GM21717 (cell line): ENCODE measurements at regions not wholly inside any gene's neighbourhood (a gene's known extent, or its start where the extent isn't known, plus 50 kb on each side); places are given as distances from the start of the nearest gene placed in this dataset.

Experiments
- ATAC-seq: cut with Tn5 transposase; IDR thresholded peaks from one replicate; pipeline ENCODE4 v1.9.1; 2021; ENCODE audit warnings: mild to moderate bottlenecking, moderate library complexity; ENCODE audit not compliant: unreplicated experiment

DNA sequence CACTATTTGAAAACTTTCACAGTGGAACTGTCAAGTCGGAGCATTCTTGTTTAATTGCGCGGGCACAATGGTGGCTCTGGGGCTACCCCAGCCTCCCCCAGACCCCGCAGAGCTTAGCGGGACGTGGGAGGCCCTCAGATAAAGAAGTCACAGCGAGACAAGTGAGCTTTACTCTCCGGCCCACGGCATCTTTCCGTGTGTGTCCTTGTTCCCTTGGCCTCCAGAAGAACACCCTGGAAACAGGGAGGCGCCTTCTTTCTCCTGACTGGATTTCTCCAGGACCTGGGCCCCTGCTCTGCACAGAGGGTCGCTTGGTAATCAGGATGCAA lies 382.8 kb downstream of the RRAGC start:
- ATAC-seq, result no peak

- no peak for ATAC-seq
These were observed 383.3 kb downstream of the RRAGC start for GRCh38 chr1:38476111-38476849.

GRCh38 chr1:38475624-38476005 lies 384.0 kb downstream of the RRAGC start:
- peak; percentile 9 for ATAC-seq

- peak; percentile 80 for ATAC-seq
These were observed 384.6 kb downstream of the RRAGC start for GRCh38 chr1:38474738-38475623.

GRCh38 chr1:38466487-38466886 lies 393.1 kb downstream of the RRAGC start:
- no peak for ATAC-seq

DNA sequence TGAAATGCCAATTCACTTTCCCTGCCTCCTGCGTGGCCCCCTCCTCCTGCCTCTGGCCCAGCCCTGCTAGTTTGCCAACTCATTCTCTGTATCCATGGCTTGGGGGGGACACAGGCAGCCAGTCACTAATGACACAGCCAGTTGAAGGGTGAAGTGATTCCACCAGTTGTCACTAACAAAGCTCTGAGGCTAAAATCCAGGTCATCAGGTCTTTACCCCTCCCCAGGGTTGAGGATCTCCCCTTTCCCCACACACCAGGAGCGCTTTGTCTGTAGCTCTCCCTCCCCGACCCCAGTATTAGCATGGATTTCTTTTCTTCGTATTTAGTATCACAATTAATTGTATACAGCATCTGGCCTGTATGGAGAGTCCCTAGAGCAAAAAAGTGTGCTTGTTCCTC lies 394.1 kb downstream of the RRAGC start:
- no peak for ATAC-seq

DNA sequence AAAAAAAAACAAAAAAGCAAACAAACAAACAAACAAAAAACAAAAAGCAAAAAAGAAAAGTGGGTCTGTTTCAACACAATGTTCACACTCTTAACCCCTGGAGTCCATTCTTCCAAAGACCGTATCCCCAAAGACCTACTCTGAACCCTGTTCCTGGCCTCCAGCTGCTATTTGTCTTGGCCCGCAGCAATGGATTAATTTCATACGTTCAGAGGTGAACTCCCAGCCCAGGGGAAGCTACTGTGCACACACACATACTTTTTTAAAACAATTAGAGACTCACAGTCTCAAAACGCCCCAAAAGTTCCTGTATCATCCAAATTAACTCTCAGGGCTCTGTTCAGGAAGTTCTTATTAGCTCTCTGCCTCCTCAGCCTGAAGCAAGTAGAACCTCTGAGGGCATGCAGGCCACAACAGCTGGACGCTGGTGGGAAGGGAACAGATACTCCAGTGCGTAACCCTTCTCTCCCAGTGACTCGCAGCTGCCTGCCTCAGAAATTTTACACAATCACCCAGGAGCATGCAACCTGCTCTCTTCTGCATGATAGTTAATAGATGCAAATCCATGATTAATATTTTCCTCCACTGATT lies 395.4 kb downstream of the RRAGC start:
- ATAC-seq, result no peak

- ATAC-seq, result no peak
These were observed 396.5 kb downstream of the RRAGC start for GRCh38 chr1:38463074-38463473.

DNA sequence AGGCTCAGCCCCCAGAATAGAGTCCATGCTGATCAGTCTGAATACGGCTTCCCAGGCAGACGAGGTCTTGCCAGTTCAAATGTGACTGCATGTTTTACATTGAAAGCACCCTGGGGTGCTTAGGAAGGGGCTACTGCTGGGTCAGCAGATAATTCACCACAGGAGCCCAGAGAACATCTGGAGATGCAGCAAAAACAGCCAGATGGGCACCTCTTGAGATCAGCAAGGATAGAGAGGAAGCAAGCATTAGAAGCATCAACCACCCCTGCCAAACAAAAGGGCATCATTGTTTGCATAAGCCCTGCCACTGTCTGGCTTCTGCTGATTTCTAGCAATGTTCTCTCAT lies 403.1 kb downstream of the RRAGC start:
- ATAC-seq, result no peak

- no peak for ATAC-seq
These were observed 403.6 kb downstream of the RRAGC start for GRCh38 chr1:38455829-38456530.

DNA sequence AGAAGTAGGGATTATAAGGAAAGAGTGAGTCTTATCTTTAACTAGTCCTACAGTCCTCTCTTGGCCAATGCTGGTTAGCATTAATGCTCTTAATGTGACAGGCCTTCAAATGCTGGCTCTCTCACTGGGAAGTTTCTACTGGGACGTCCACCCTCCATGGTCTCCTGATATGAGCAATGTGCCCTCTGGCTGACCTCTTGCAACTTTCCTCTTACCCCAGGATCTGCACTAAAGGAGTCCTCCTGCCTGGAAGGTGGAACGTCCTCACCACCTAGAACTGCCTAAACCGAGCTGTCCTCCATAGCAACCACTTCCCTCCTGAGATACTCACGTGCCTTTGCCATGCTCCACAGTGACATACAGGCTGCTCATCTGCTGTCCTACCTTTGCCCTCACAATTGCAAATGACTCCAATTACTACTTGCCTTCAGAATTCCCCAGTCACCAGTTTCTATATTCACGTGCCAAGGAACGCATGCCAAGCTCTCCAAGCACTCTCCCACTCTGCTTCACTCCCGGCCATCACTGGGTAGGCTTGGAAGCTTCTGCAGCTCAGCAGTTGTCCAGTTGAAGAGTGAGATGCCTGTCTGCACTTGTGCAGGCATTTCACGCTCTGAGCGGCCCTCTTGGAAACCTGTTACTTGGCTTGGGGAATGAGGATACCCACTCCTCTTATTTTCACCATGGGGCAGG lies 404.7 kb downstream of the RRAGC start:
- ATAC-seq, result no peak

DNA sequence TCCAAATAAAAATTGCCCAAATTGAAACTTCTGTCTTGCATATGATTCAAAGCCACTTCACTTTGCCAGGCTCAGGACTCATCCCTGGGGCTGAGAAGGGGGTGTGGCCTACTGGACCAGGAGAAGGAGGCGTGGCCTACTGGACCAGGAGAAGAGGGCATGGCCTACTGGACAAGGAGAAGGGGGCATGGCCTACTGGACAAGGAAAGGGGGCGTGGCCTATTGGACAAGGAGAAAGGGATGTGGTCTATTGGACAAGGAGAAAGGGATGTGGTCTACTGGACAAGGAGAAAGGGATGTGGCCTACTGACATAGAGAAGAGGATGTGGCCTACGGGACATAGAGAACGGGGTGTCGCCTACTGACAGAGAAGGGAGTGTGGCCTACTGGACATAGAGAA lies 405.3 kb downstream of the RRAGC start:
- no peak for ATAC-seq

DNA sequence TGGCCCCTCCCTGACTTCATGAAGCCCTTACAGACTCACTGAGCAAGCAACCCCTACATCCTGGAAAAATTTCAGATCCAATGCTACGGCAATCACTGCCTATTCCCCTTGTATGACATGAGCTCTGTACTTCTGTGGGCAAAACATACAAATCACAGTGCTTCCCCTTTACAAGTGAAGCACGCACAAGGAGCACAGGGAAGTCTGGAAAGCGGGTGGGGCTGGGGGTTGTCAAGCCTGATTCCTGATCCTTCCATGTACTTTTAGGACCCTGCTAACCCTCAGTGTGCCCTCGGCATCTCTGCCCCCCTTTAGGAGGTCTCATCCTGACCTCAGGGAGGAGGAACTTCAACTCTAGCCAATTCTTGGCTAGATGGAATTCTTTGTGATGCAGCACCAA lies 405.7 kb upstream of the POU3F1 start:
- ATAC-seq, result no peak

DNA sequence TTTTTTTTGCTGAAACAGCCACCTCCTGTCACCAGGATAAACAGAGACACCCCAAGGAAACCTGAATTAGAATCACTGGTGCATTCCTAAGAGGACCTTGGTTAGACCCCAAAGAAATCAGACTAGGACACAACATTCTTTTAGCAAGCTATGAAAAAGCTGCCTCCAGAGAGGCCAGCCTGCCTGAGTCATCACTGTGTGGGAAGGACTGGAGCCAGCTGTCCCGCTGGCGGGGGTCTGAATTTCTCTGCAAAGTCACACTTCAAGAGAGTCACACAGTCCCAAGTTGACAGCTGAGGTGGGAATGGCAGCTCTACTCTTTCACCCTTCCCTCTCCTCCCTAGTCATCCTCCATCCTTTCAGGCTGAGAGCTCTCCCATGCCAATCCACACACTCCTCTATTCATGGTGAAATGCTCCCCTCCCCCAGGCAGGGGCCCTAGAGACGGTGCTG lies 405.0 kb upstream of the POU3F1 start:
- ATAC-seq, result no peak

DNA sequence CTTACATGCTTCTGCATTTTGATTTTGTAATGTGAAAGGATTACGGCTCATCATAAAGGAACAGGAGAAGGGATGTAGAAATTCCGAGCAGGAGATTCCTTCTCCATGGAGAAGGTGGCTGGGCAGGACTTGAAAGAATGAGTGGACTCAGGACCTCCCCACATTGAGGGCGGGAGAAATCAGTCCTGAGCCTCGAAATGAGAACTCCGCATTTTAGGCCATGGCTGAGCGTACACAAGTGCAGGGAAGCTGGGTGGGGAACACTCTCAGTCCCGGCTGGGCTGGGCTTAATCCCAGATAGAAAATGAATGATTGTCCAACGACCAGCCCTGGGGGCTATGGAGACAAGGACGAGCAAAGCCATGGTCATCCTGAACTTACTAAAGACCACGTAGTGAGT lies 402.3 kb upstream of the POU3F1 start:
- no peak for ATAC-seq

DNA sequence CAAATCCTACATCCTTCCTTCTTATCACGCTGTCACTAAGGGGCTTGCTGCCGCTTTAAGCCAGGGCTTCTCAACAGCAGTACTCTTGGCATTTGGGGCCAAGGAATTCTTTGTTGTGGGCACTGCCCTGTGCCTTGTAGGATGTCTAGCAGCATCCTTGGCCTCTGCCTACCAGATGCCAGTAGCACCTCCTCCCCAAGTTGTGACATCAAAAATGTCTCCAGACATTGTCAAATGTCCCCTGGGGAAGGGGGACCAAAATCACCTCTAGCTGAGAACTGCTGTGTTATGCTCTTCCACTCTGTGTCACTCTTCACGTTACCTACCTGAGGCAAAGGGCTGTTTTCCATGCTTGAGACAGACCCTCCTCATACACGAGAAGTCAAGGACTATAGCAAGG lies 400.3 kb upstream of the POU3F1 start:
- ATAC-seq, result no peak

DNA sequence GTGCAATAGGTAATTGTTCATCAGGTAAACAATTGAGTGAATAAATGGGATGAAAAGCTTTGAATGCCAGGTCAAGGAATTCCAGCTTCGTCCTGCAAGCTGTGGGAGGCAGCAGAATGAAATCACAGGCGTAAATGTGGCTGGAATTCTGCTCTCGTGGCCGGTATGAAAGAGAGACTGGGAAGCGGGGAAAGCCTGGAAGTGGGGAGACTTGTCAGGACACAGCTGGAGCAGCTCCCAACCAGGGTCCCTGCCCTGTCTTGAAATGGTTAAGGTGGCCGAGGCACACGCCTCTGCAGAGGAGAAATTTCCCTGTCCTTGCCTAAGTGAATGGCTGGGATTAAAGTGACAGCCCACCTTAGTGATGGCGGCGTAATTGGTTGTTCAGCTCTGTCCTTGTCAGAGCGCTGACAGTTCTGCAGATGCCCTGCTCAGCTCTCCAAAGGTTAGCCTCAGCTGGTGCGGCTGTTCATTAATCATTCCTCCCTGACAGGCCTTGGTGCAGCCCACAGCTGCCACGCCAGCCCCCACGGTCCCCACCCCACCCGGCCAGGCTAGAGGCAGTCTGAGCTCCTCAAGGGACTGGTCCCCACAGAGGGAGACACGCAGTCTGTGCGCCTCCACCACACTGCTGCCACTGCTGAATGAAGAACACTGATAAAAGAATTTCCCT lies 398.3 kb upstream of the POU3F1 start:
- ATAC-seq, result no peak

- no peak for ATAC-seq
These were observed 397.7 kb upstream of the POU3F1 start for GRCh38 chr1:38444311-38444710.

DNA sequence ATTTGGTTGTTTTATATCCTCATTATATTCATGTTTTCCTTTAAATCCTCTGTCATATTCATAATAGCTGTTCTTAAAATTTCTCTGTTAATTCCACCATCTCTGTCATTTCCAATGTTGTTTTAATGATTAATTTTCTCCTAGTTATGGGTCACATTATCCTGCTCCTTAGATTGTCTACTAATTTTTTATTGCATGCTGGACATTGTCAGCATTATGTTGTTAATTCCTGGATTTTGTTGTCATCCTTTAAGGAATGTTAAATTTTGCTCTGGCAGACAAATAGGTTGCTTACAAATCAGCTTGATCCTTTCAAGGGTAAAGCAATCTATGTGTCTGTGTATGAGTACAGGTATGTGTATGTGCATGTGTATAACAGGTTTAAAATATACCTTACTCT lies 393.8 kb upstream of the POU3F1 start:
- ATAC-seq, result no peak

GRCh38 chr1:38436749-38437148 lies 390.2 kb upstream of the POU3F1 start:
- ATAC-seq, result no peak
